Smooth muscle cell (in vitro differentiated cells): ENCODE measurements at regions not wholly inside any gene's neighbourhood (a gene's known extent, or its start where the extent isn't known, plus 50 kb on each side); places are given as distances from the start of the nearest gene placed in this dataset.

ENCODE experiments used
- DNase-seq: peaks from one replicate; lab custom pipeline; 2025; ENCODE audit not compliant: unreplicated experiment; lab: John Stamatoyannopoulos, UW
- H2AFZ ChIP-seq: fragments of 200-600 bp; sonication (generic); 2 replicates; pipeline ENCODE4 v1.6.0; 2016; ENCODE audit warnings: antibody characterized with exemption, low read depth, mild to moderate bottlenecking
- H3F3A ChIP-seq: fragments of 200-600 bp; sonication (generic); 2 replicates; pipeline ENCODE4 v1.6.0; 2017; ENCODE audit warnings: antibody characterized with exemption, low read depth
- H3K27ac ChIP-seq: fragments of 200-600 bp; sonication (generic); 2 replicates; pipeline ENCODE4 v1.5.1; 2016; ENCODE audit warnings: low read depth, mild to moderate bottlenecking
- H3K27me3 ChIP-seq: fragments of 200-600 bp; sonication (generic); 2 replicates; pipeline ENCODE4 v1.6.1; 2016; ENCODE audit warnings: low read depth, mild to moderate bottlenecking
- H3K36me3 ChIP-seq: fragments of 200-600 bp; sonication (generic); 2 replicates; pipeline ENCODE4 v1.5.1; 2016; ENCODE audit warnings: low read depth
- H3K4me1 ChIP-seq: fragments of 200-600 bp; sonication (generic); 2 replicates; pipeline ENCODE4 v1.5.1; 2016; ENCODE audit warnings: low read depth
- H3K4me2 ChIP-seq: fragments of 200-600 bp; sonication (generic); 2 replicates; pipeline ENCODE4 v1.6.0; 2016; ENCODE audit warnings: mild to moderate bottlenecking
- H3K4me3 ChIP-seq: fragments of 200-600 bp; sonication (generic); 2 replicates; pipeline ENCODE4 v1.5.1; 2016; ENCODE audit warnings: mild to moderate bottlenecking
- H3K79me2 ChIP-seq: fragments of 200-600 bp; sonication (generic); 2 replicates; pipeline ENCODE4 v1.6.0; 2016; ENCODE audit warnings: low read depth, mild to moderate bottlenecking
- H3K9ac ChIP-seq: fragments of 200-600 bp; sonication (generic); 2 replicates; pipeline ENCODE4 v1.6.0; 2016; ENCODE audit warnings: low read depth
- H3K9me3 ChIP-seq: fragments of 200-600 bp; sonication (generic); replicated peaks from 2 replicates; pipeline ENCODE4 v1.5.1; 2016; ENCODE audit warnings: low read depth
- H4K20me1 ChIP-seq: fragments of 200-600 bp; sonication (generic); 2 replicates; pipeline ENCODE4 v1.6.0; 2016; ENCODE audit warnings: low read depth
- WGBS: methylation state at CpG from one replicate; pipeline ENCODE4 v1.1.7; 2016; ENCODE audit warnings: low lambda C conversion rate; 5-methylcytosine and 5-hydroxymethylcytosine counted together
- TF ChIP-seq, protein P1 (sequence below): fragments of 200-600 bp; sonication (generic); IDR thresholded peaks from 2 replicates; pipeline ENCODE4 v1.5.1; 2017; ENCODE audit warnings: borderline replicate concordance, mild to moderate bottlenecking, antibody characterized with exemption; ENCODE audit not compliant: insufficient read depth, poor library complexity, severe bottlenecking

DNA sequence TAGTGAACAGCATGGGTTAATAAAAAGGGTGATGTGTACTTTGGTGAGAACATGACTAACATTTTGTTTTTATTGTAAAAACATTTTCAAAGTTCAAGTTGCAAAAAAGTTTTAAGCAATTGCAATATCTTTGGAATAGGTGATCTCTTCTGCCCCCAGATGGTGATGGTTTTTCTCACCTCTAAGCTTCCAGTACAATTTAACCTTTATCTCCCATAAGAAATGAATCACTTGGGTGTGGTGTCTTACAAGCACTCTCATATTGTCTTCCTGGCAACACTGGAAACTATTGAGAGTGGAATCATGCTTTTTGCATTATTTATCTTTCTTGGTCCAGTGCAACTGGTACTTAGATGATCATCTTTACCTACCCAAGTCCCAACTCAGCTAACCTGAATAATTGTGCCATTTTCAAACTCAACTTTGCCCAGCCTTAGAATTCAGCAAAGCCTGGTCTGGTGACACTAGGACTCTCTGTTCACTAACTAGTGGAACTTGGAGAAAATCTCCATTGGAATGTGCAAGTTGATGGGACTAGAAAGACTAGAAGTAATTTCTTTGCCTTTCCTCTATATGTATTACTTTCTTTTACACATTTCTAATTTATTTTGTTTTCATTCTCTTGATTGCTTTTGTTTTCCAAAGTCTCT is 964.7 kb upstream of the ZEB2 start:
- Histone ChIP-seq H3K79me2 (no peaks in the 10 kb centered on the region), H4K20me1 (no peaks in the 10 kb centered on the region)
- no peak for DNase-seq

DNA sequence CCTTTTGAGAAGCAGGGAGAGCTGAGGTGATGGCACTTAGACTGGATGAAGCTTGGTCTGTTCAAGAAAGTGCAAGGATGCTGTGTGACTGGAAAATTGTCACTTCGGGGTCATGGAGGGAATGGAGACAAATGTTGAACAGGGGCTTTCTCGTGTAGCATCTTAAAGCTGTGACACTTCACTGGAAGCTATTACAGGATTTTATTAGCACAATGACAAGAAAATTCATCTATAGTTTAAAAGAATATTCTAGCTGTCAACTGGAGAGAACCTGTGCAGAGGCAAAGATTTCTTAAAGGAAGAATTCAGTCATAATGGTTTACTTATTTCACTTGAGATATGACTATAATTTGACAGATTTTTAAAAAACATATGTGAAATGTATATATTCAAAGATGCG is 963.9 kb upstream of the ZEB2 start:
- Histone ChIP-seq H3K9ac (no peak overlapping the region), H3K27ac (no peak overlapping the region), H3K79me2 (no peaks in the 10 kb centered on the region), H3F3A (no peaks in the 10 kb centered on the region), H2AFZ (no peak overlapping the region), H3K4me3 (no peak overlapping the region), H3K4me1 (no peaks in the 10 kb centered on the region), H3K36me3 (no peaks in the 10 kb centered on the region), H3K9me3 (no peaks in the 10 kb centered on the region), H3K27me3 (no peaks in the 10 kb centered on the region), H4K20me1 (no peaks in the 10 kb centered on the region), H3K4me2 (no peak overlapping the region)
- 88% methylated on average over 3 of the region's 3 CpGs for WGBS
- DNase-seq: no peak
- TF ChIP-seq, protein P1, sequence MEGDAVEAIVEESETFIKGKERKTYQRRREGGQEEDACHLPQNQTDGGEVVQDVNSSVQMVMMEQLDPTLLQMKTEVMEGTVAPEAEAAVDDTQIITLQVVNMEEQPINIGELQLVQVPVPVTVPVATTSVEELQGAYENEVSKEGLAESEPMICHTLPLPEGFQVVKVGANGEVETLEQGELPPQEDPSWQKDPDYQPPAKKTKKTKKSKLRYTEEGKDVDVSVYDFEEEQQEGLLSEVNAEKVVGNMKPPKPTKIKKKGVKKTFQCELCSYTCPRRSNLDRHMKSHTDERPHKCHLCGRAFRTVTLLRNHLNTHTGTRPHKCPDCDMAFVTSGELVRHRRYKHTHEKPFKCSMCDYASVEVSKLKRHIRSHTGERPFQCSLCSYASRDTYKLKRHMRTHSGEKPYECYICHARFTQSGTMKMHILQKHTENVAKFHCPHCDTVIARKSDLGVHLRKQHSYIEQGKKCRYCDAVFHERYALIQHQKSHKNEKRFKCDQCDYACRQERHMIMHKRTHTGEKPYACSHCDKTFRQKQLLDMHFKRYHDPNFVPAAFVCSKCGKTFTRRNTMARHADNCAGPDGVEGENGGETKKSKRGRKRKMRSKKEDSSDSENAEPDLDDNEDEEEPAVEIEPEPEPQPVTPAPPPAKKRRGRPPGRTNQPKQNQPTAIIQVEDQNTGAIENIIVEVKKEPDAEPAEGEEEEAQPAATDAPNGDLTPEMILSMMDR: no peak

More for the DNA sequence above, 964.7 kb upstream of the ZEB2 start:
- Histone ChIP-seq H3K9me3 (no peaks in the 10 kb centered on the region), H3K4me2 (no peak overlapping the region), H3K27ac (no peak overlapping the region), H3F3A (no peaks in the 10 kb centered on the region), H3K4me3 (no peak overlapping the region), H2AFZ (no peak overlapping the region), H3K36me3 (no peaks in the 10 kb centered on the region), H3K27me3 (no peaks in the 10 kb centered on the region), H3K4me1 (no peaks in the 10 kb centered on the region), H3K9ac (no peak overlapping the region)
- TF ChIP-seq, protein P1: no peak

DNA sequence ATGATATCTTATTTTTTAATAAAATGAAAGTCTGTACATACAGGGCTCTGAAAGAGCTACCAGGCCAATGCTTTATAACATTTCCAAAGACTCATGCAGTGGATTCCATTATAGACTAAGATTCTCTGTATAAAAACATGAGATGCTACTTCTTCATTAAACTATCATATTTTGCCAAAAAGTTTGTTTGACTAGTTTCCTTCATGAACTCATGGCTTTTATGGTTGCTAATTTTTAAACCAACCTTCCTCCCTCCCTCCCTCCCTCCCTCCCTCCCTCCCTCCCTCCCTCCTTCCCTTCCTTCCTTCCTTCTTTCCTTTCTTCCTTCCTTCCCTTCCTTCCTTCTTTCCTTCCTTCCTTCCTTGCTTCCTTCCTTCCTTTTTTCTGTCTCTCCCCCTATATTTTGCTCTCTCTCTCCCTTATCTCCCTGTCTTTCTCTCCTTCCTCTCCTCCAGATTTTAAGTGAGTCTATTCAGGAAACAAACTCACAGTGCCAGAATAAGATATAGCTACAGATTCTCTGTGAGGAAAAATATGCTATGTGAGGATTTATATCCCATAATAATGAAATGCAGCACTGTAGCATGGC is 961.5 kb upstream of the ZEB2 start:
- no peaks in the 10 kb centered on the region for H3K36me3 ChIP-seq
- H3K4me2 ChIP-seq: no peak overlapping the region
- H2AFZ ChIP-seq: no peak overlapping the region
- H3F3A ChIP-seq: no peaks in the 10 kb centered on the region
- H3K79me2 ChIP-seq: no peaks in the 10 kb centered on the region
- no peaks in the 10 kb centered on the region for H3K27me3 ChIP-seq
- H4K20me1 ChIP-seq: no peaks in the 10 kb centered on the region
- DNase-seq: no peak
- TF ChIP-seq, protein P1: no peak
- no peak overlapping the region for H3K4me3 ChIP-seq
- no peak overlapping the region for H3K27ac ChIP-seq
- no peak overlapping the region for H3K9ac ChIP-seq
- H3K9me3 ChIP-seq: no peaks in the 10 kb centered on the region
- no peaks in the 10 kb centered on the region for H3K4me1 ChIP-seq

DNA sequence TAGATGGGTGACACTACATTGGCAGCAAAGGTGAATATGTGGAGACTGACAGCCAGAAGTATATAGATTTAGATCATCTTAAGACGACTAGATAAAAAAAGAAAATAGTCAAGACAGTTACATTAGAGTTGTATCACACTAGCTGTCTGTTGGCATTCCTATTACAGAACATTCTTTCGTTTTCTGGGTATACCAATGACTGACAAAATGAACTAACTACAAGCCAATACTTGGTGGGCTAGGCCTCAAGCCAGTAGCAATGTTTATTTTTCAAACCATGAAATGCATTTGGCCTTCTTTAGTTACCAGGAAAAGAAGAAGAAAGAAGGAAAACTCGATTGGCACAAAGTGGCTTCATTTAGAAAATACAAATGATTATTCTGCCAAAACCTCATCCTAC is 944.9 kb upstream of the ZEB2 start:
- TF ChIP-seq, protein P1: no peak
- H3K27ac ChIP-seq: no peak overlapping the region
- no peaks in the 10 kb centered on the region for H3K9me3 ChIP-seq
- H3K4me3 ChIP-seq: no peak overlapping the region
- 89% methylated on average over 3 of the region's 3 CpGs for WGBS
- H3K27me3 ChIP-seq: no peaks in the 10 kb centered on the region
- no peaks in the 10 kb centered on the region for H4K20me1 ChIP-seq
- no peaks in the 10 kb centered on the region for H3K4me1 ChIP-seq
- no peak overlapping the region for H3K9ac ChIP-seq
- no peaks in the 10 kb centered on the region for H3K79me2 ChIP-seq
- H3K36me3 ChIP-seq: no peaks in the 10 kb centered on the region
- no peak overlapping the region for H2AFZ ChIP-seq
- no peak overlapping the region for H3K4me2 ChIP-seq
- no peak for DNase-seq
- no peaks in the 10 kb centered on the region for H3F3A ChIP-seq
